ENCODE measurements at regions not wholly inside any gene's neighbourhood (a gene's known extent, or its start where the extent isn't known, plus 50 kb on each side); places are given as distances from the start of the nearest gene placed in this dataset.

- no peak overlapping the region for H3K4me3 ChIP-seq (ENCODE audit: low read depth, low read length)
Observed at GRCh38 chr1:67589519-67590233, 95.3 kb upstream of the GADD45A start.

GRCh38 chr1:67590329-67590728 lies 94.7 kb upstream of the GADD45A start:
- no peak overlapping the region for H3K4me3 ChIP-seq (ENCODE audit: low read depth, low read length)
- no peak overlapping the region for H3K9ac ChIP-seq (ENCODE audit: low read depth, low read length)
- peaks cover 11% of the 10 kb centered on the region for H3K4me1 ChIP-seq (ENCODE audit: control insufficient read depth, insufficient read depth, low read length)
- no peaks in the 10 kb centered on the region for H3K36me3 ChIP-seq (ENCODE audit: control insufficient read depth, insufficient read depth, low read length)
- H3K27ac ChIP-seq (ENCODE audit: low read depth, low read length) = no peak overlapping the region
- H3K27me3 ChIP-seq (ENCODE audit: control insufficient read depth, insufficient read depth, low read length) = no peaks in the 10 kb centered on the region
- H3K9me3 ChIP-seq (ENCODE audit: control insufficient read depth, insufficient read depth, low read length) = no peaks in the 10 kb centered on the region

More at GRCh38 chr1:67589519-67590233, 95.3 kb upstream of the GADD45A start:
- Histone ChIP-seq H3K9me3 (ENCODE audit: control insufficient read depth, insufficient read depth, low read length) (no peaks in the 10 kb centered on the region), H3K9ac (ENCODE audit: low read depth, low read length) (no peak overlapping the region), H3K27me3 (ENCODE audit: control insufficient read depth, insufficient read depth, low read length) (no peaks in the 10 kb centered on the region), H3K36me3 (ENCODE audit: control insufficient read depth, insufficient read depth, low read length) (no peaks in the 10 kb centered on the region), H3K4me1 (ENCODE audit: control insufficient read depth, insufficient read depth, low read length) (peaks cover 11% of the 10 kb centered on the region), H3K27ac (ENCODE audit: low read depth, low read length) (no peak overlapping the region)

GRCh38 chr1:67594764-67595163 lies 90.2 kb upstream of the GADD45A start:
- Histone ChIP-seq H3K36me3 (ENCODE audit: control insufficient read depth, insufficient read depth, low read length) (no peaks in the 10 kb centered on the region), H3K4me3 (ENCODE audit: low read depth, low read length) (no peak overlapping the region), H3K9ac (ENCODE audit: low read depth, low read length) (no peak overlapping the region), H3K4me1 (ENCODE audit: control insufficient read depth, insufficient read depth, low read length) (peaks cover 9% of the 10 kb centered on the region), H3K9me3 (ENCODE audit: control insufficient read depth, insufficient read depth, low read length) (no peaks in the 10 kb centered on the region), H3K27ac (ENCODE audit: low read depth, low read length) (no peak overlapping the region), H3K27me3 (ENCODE audit: control insufficient read depth, insufficient read depth, low read length) (no peaks in the 10 kb centered on the region)

- H3K4me1 ChIP-seq (ENCODE audit: control insufficient read depth, insufficient read depth, low read length) = peaks cover 4% of the 10 kb centered on the region; the same call in 1 of the 2 replicates
- H3K27me3 ChIP-seq (ENCODE audit: control insufficient read depth, insufficient read depth, low read length) = no peaks in the 10 kb centered on the region
- no peaks in the 10 kb centered on the region for H3K36me3 ChIP-seq (ENCODE audit: control insufficient read depth, insufficient read depth, low read length)
- H3K27ac ChIP-seq (ENCODE audit: low read depth, low read length) = no peak overlapping the region
- H3K4me3 ChIP-seq (ENCODE audit: low read depth, low read length) = no peak overlapping the region
- H3K9ac ChIP-seq (ENCODE audit: low read depth, low read length) = no peak overlapping the region
- H3K9me3 ChIP-seq (ENCODE audit: control insufficient read depth, insufficient read depth, low read length) = no peaks in the 10 kb centered on the region
Observed at GRCh38 chr1:67596674-67597073, 88.3 kb upstream of the GADD45A start.

GRCh38 chr1:67597336-67597735 lies 87.7 kb upstream of the GADD45A start:
- no peaks in the 10 kb centered on the region for H3K9me3 ChIP-seq (ENCODE audit: control insufficient read depth, insufficient read depth, low read length)
- no peak overlapping the region for H3K9ac ChIP-seq (ENCODE audit: low read depth, low read length)
- peaks cover 4% of the 10 kb centered on the region; the same call in 1 of the 2 replicates for H3K4me1 ChIP-seq (ENCODE audit: control insufficient read depth, insufficient read depth, low read length)
- H3K27me3 ChIP-seq (ENCODE audit: control insufficient read depth, insufficient read depth, low read length) = no peaks in the 10 kb centered on the region
- H3K36me3 ChIP-seq (ENCODE audit: control insufficient read depth, insufficient read depth, low read length) = no peaks in the 10 kb centered on the region
- H3K4me3 ChIP-seq (ENCODE audit: low read depth, low read length) = no peak overlapping the region
- H3K27ac ChIP-seq (ENCODE audit: low read depth, low read length) = no peak overlapping the region

GRCh38 chr1:67599085-67599484 lies 85.9 kb upstream of the GADD45A start:
- Histone ChIP-seq H3K27ac (ENCODE audit: low read depth, low read length) (no peak overlapping the region), H3K4me1 (ENCODE audit: control insufficient read depth, insufficient read depth, low read length) (peaks cover 4% of the 10 kb centered on the region; the same call in 1 of the 2 replicates), H3K4me3 (ENCODE audit: low read depth, low read length) (no peak overlapping the region), H3K9ac (ENCODE audit: low read depth, low read length) (no peak overlapping the region), H3K36me3 (ENCODE audit: control insufficient read depth, insufficient read depth, low read length) (no peaks in the 10 kb centered on the region), H3K9me3 (ENCODE audit: control insufficient read depth, insufficient read depth, low read length) (no peaks in the 10 kb centered on the region), H3K27me3 (ENCODE audit: control insufficient read depth, insufficient read depth, low read length) (no peaks in the 10 kb centered on the region)

- Histone ChIP-seq H3K4me1 (ENCODE audit: control insufficient read depth, insufficient read depth, low read length) (peaks cover 4% of the 10 kb centered on the region; the same call in 1 of the 2 replicates), H3K4me3 (ENCODE audit: low read depth, low read length) (no peak overlapping the region), H3K27me3 (ENCODE audit: control insufficient read depth, insufficient read depth, low read length) (no peaks in the 10 kb centered on the region), H3K9me3 (ENCODE audit: control insufficient read depth, insufficient read depth, low read length) (no peaks in the 10 kb centered on the region), H3K27ac (ENCODE audit: low read depth, low read length) (no peak overlapping the region), H3K36me3 (ENCODE audit: control insufficient read depth, insufficient read depth, low read length) (no peaks in the 10 kb centered on the region), H3K9ac (ENCODE audit: low read depth, low read length) (no peak overlapping the region)
Observed at GRCh38 chr1:67601539-67601938, 83.5 kb upstream of the GADD45A start.

GRCh38 chr1:67601955-67602354 lies 83.0 kb upstream of the GADD45A start:
- H3K4me1 ChIP-seq (ENCODE audit: control insufficient read depth, insufficient read depth, low read length) = peaks cover 4% of the 10 kb centered on the region; the same call in 1 of the 2 replicates
- H3K27ac ChIP-seq (ENCODE audit: low read depth, low read length) = no peak overlapping the region
- no peak overlapping the region for H3K4me3 ChIP-seq (ENCODE audit: low read depth, low read length)
- H3K36me3 ChIP-seq (ENCODE audit: control insufficient read depth, insufficient read depth, low read length) = no peaks in the 10 kb centered on the region
- no peaks in the 10 kb centered on the region for H3K9me3 ChIP-seq (ENCODE audit: control insufficient read depth, insufficient read depth, low read length)
- no peak overlapping the region for H3K9ac ChIP-seq (ENCODE audit: low read depth, low read length)
- no peaks in the 10 kb centered on the region for H3K27me3 ChIP-seq (ENCODE audit: control insufficient read depth, insufficient read depth, low read length)

- Histone ChIP-seq H3K27me3 (ENCODE audit: control insufficient read depth, insufficient read depth, low read length) (no peaks in the 10 kb centered on the region), H3K9me3 (ENCODE audit: control insufficient read depth, insufficient read depth, low read length) (no peaks in the 10 kb centered on the region), H3K36me3 (ENCODE audit: control insufficient read depth, insufficient read depth, low read length) (no peaks in the 10 kb centered on the region), H3K9ac (ENCODE audit: low read depth, low read length) (no peak overlapping the region), H3K4me1 (ENCODE audit: control insufficient read depth, insufficient read depth, low read length) (peaks cover 4% of the 10 kb centered on the region; the same call in 1 of the 2 replicates), H3K27ac (ENCODE audit: low read depth, low read length) (no peak overlapping the region), H3K4me3 (ENCODE audit: low read depth, low read length) (no peak overlapping the region)
Observed at GRCh38 chr1:67604778-67605177, 80.2 kb upstream of the GADD45A start.

- Histone ChIP-seq H3K36me3 (ENCODE audit: control insufficient read depth, insufficient read depth, low read length) (no peaks in the 10 kb centered on the region), H3K27ac (ENCODE audit: low read depth, low read length) (no peak overlapping the region), H3K4me3 (ENCODE audit: low read depth, low read length) (no peak overlapping the region), H3K9ac (ENCODE audit: low read depth, low read length) (no peak overlapping the region), H3K4me1 (ENCODE audit: control insufficient read depth, insufficient read depth, low read length) (peaks cover 4% of the 10 kb centered on the region; the same call in 1 of the 2 replicates), H3K9me3 (ENCODE audit: control insufficient read depth, insufficient read depth, low read length) (no peaks in the 10 kb centered on the region), H3K27me3 (ENCODE audit: control insufficient read depth, insufficient read depth, low read length) (no peaks in the 10 kb centered on the region)
Observed at GRCh38 chr1:67605209-67605780, 79.7 kb upstream of the GADD45A start.

- H3K4me3 ChIP-seq (ENCODE audit: low read depth, low read length) = no peak overlapping the region
- no peak overlapping the region for H3K9ac ChIP-seq (ENCODE audit: low read depth, low read length)
- H3K4me1 ChIP-seq (ENCODE audit: control insufficient read depth, insufficient read depth, low read length) = no peaks in the 10 kb centered on the region
- no peaks in the 10 kb centered on the region for H3K27me3 ChIP-seq (ENCODE audit: control insufficient read depth, insufficient read depth, low read length)
- H3K36me3 ChIP-seq (ENCODE audit: control insufficient read depth, insufficient read depth, low read length) = no peaks in the 10 kb centered on the region
- no peak overlapping the region for H3K27ac ChIP-seq (ENCODE audit: low read depth, low read length)
- no peaks in the 10 kb centered on the region for H3K9me3 ChIP-seq (ENCODE audit: control insufficient read depth, insufficient read depth, low read length)
Observed at GRCh38 chr1:67607286-67607685, 77.7 kb upstream of the GADD45A start.

All from HUES48 (cell line).